ENCODE measurements at regions not wholly inside any gene's neighbourhood (a gene's known extent, or its start where the extent isn't known, plus 50 kb on each side); places are given as distances from the start of the nearest gene placed in this dataset.

DNA sequence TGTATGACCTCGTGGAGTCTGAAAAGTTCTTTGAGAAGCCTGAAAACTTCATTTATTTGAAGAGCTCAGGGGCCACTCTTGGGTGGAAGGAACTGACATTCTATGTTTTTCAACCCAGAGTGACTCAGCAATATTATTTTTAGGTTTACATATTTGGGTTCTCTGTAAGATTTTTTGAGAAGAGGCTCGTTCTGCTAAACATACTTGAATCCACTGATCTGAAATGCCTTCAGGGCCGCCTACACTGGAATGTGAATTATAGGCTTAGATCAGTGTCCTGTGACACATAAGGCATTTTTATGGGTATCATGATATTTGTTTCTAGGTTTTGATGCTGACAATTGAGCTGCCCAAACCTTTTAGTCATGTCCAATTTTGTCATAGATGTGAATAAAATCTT is 86.2 kb downstream of the PSAT1 start (continued):
- TF ChIP-seq, protein P1, sequence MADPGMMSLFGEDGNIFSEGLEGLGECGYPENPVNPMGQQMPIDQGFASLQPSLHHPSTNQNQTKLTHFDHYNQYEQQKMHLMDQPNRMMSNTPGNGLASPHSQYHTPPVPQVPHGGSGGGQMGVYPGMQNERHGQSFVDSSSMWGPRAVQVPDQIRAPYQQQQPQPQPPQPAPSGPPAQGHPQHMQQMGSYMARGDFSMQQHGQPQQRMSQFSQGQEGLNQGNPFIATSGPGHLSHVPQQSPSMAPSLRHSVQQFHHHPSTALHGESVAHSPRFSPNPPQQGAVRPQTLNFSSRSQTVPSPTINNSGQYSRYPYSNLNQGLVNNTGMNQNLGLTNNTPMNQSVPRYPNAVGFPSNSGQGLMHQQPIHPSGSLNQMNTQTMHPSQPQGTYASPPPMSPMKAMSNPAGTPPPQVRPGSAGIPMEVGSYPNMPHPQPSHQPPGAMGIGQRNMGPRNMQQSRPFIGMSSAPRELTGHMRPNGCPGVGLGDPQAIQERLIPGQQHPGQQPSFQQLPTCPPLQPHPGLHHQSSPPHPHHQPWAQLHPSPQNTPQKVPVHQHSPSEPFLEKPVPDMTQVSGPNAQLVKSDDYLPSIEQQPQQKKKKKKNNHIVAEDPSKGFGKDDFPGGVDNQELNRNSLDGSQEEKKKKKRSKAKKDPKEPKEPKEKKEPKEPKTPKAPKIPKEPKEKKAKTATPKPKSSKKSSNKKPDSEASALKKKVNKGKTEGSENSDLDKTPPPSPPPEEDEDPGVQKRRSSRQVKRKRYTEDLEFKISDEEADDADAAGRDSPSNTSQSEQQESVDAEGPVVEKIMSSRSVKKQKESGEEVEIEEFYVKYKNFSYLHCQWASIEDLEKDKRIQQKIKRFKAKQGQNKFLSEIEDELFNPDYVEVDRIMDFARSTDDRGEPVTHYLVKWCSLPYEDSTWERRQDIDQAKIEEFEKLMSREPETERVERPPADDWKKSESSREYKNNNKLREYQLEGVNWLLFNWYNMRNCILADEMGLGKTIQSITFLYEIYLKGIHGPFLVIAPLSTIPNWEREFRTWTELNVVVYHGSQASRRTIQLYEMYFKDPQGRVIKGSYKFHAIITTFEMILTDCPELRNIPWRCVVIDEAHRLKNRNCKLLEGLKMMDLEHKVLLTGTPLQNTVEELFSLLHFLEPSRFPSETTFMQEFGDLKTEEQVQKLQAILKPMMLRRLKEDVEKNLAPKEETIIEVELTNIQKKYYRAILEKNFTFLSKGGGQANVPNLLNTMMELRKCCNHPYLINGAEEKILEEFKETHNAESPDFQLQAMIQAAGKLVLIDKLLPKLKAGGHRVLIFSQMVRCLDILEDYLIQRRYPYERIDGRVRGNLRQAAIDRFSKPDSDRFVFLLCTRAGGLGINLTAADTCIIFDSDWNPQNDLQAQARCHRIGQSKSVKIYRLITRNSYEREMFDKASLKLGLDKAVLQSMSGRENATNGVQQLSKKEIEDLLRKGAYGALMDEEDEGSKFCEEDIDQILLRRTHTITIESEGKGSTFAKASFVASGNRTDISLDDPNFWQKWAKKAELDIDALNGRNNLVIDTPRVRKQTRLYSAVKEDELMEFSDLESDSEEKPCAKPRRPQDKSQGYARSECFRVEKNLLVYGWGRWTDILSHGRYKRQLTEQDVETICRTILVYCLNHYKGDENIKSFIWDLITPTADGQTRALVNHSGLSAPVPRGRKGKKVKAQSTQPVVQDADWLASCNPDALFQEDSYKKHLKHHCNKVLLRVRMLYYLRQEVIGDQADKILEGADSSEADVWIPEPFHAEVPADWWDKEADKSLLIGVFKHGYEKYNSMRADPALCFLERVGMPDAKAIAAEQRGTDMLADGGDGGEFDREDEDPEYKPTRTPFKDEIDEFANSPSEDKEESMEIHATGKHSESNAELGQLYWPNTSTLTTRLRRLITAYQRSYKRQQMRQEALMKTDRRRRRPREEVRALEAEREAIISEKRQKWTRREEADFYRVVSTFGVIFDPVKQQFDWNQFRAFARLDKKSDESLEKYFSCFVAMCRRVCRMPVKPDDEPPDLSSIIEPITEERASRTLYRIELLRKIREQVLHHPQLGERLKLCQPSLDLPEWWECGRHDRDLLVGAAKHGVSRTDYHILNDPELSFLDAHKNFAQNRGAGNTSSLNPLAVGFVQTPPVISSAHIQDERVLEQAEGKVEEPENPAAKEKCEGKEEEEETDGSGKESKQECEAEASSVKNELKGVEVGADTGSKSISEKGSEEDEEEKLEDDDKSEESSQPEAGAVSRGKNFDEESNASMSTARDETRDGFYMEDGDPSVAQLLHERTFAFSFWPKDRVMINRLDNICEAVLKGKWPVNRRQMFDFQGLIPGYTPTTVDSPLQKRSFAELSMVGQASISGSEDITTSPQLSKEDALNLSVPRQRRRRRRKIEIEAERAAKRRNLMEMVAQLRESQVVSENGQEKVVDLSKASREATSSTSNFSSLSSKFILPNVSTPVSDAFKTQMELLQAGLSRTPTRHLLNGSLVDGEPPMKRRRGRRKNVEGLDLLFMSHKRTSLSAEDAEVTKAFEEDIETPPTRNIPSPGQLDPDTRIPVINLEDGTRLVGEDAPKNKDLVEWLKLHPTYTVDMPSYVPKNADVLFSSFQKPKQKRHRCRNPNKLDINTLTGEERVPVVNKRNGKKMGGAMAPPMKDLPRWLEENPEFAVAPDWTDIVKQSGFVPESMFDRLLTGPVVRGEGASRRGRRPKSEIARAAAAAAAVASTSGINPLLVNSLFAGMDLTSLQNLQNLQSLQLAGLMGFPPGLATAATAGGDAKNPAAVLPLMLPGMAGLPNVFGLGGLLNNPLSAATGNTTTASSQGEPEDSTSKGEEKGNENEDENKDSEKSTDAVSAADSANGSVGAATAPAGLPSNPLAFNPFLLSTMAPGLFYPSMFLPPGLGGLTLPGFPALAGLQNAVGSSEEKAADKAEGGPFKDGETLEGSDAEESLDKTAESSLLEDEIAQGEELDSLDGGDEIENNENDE (IDR thresholded peaks at IDR 0.05; ENCODE audit: insufficient replicate concordance, low read length): no peak
- TF ChIP-seq, protein P2, sequence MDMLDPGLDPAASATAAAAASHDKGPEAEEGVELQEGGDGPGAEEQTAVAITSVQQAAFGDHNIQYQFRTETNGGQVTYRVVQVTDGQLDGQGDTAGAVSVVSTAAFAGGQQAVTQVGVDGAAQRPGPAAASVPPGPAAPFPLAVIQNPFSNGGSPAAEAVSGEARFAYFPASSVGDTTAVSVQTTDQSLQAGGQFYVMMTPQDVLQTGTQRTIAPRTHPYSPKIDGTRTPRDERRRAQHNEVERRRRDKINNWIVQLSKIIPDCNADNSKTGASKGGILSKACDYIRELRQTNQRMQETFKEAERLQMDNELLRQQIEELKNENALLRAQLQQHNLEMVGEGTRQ (IDR thresholded peaks at IDR 0.05; ENCODE audit: low read length): no peak
- no peak for TF ChIP-seq HDAC6 (IDR thresholded peaks at IDR 0.05; ENCODE audit: low read depth, low read length)
- TF ChIP-seq GABPA (IDR thresholded peaks at IDR 0.05; ENCODE audit: borderline replicate concordance, insufficient read depth, low read length): no peak
